Lower lobe of right lung (tissue), 2 donors: ENCODE measurements at regions not wholly inside any gene's neighbourhood (a gene's known extent, or its start where the extent isn't known, plus 50 kb on each side); places are given as distances from the start of the nearest gene placed in this dataset.

ENCODE experiments used
- ATAC-seq, 2 donors: fragments of 200-7000 bp; cut with Tn5 transposase; one replicate each; pipeline ENCODE4 v1.9.1; 2020 to 2022; ENCODE audit warnings: mild to moderate bottlenecking in 2 of 2, moderate library complexity in 2 of 2
- DNase-seq: peaks from one replicate; pipeline ENCODE4 v3.0.0-alpha.2; 2020
- H3K27ac ChIP-seq: fragments of 200-600 bp; one replicate; pipeline ENCODE4 v1.8.0; 2022
- H3K27me3 ChIP-seq: fragments of 200-600 bp; one replicate; pipeline ENCODE4 v1.8.0; 2022; ENCODE audit warnings: low read depth
- H3K36me3 ChIP-seq: fragments of 200-600 bp; one replicate; pipeline ENCODE4 v1.8.0; 2022; ENCODE audit warnings: mild to moderate bottlenecking
- H3K4me1 ChIP-seq: fragments of 200-600 bp; one replicate; pipeline ENCODE4 v1.8.0; 2022
- H3K4me3 ChIP-seq: fragments of 200-600 bp; one replicate; pipeline ENCODE4 v1.8.0; 2022; ENCODE audit warnings: mild to moderate bottlenecking
- H3K9me3 ChIP-seq: fragments of 200-600 bp; one replicate; pipeline ENCODE4 v1.8.0; 2022
- intact Hi-C: fragments of 100-400 bp; cut with DNase I; formaldehyde crosslinking; loops from one replicate; pipeline ENCODE4 v1.11.0; 2022
- TF ChIP-seq, protein P1 (sequence below): fragments of 200-600 bp; IDR thresholded peaks from one replicate; pipeline ENCODE4 v1.8.0; 2022; ENCODE audit warnings: antibody characterized with exemption, mild to moderate bottlenecking
- donor health status: DM: no; HTN: yes; CAD: no; lungs with severe emphysema.

DNA sequence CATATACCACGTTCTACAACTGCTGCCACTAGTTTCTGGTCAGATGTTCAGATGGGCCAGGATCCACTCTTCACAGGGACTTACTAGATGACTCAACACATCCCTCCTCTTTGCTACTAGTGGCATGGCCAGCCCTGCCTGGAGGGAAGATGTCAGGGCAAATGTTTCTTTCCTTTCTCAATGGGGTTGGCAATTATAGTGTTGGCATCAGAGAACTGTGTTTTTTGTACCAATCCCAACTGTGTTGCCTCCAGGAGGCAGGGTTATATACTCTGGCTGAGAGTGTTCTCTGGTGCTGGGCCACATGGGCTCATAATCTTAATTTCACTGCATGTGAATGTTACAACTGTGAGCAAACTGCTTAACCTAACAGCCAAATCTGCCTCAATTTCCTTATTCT is 69.9 kb upstream of the AVPR1A start:
- H3K9me3 ChIP-seq = no peaks in the 10 kb centered on the region
- H3K27me3 ChIP-seq = no peaks in the 10 kb centered on the region
- H3K27ac ChIP-seq = no peak overlapping the region
- no peak overlapping the region for H3K4me3 ChIP-seq
- intact Hi-C loops = no loop called here
- no peak for DNase-seq
- TF ChIP-seq, protein P1, sequence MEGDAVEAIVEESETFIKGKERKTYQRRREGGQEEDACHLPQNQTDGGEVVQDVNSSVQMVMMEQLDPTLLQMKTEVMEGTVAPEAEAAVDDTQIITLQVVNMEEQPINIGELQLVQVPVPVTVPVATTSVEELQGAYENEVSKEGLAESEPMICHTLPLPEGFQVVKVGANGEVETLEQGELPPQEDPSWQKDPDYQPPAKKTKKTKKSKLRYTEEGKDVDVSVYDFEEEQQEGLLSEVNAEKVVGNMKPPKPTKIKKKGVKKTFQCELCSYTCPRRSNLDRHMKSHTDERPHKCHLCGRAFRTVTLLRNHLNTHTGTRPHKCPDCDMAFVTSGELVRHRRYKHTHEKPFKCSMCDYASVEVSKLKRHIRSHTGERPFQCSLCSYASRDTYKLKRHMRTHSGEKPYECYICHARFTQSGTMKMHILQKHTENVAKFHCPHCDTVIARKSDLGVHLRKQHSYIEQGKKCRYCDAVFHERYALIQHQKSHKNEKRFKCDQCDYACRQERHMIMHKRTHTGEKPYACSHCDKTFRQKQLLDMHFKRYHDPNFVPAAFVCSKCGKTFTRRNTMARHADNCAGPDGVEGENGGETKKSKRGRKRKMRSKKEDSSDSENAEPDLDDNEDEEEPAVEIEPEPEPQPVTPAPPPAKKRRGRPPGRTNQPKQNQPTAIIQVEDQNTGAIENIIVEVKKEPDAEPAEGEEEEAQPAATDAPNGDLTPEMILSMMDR = no peak
- no peaks in the 10 kb centered on the region for H3K36me3 ChIP-seq
- H3K4me1 ChIP-seq = no peaks in the 10 kb centered on the region
- ATAC-seq = no peak

DNA sequence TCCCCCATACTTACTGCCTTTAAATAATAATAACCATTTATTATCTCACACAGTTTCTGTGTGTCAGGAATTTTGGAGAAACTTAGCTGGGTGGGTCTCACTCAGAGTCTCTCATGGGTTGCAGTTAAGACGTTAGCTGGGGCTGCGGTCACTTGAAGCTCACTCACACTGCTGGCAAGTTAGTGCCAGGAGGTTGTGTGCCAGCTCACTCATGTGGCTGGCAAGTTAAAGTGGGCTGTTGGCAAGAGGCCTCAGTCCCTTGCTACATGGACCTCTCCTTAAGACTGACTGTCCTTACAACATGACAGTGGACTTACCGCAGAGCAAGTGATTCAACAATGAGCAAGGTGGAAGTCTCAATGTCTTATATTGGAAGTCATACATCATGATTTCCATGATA is 61.3 kb upstream of the AVPR1A start:
- intact Hi-C loops = no loop called here
- TF ChIP-seq, protein P1 = no peak
- ATAC-seq = no peak

DNA sequence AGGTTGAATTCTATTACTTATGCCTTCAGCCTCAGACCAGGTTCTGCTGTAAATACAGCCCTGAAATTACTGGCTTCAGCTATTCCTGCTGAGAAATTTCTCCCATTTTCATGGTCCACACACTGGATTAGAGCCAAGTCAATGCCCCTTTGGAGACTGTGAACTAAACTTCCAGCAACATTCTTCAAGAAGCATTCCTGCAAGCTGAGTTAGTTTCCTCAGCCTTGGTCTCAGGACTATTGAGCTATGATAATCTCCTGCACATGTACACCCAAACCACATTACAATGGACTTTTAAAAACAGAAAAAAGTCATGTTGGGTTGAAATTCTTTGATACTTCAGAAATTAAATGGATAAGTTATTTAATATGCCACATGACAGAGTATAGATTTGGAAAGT is 58.0 kb upstream of the AVPR1A start:
- TF ChIP-seq, protein P1 = no peak
- Histone ChIP-seq H3K27me3 (no peaks in the 10 kb centered on the region), H3K4me3 (no peak overlapping the region), H3K27ac (no peak overlapping the region), H3K4me1 (no peaks in the 10 kb centered on the region), H3K36me3 (no peaks in the 10 kb centered on the region), H3K9me3 (no peaks in the 10 kb centered on the region)
- ATAC-seq (no peak), DNase-seq (no peak)
- intact Hi-C loops = no loop called here

More for the DNA sequence above, 61.3 kb upstream of the AVPR1A start:
- Histone ChIP-seq H3K27ac (no peak overlapping the region), H3K36me3 (no peaks in the 10 kb centered on the region), H3K4me3 (no peak overlapping the region), H3K9me3 (no peaks in the 10 kb centered on the region), H3K4me1 (no peaks in the 10 kb centered on the region), H3K27me3 (no peaks in the 10 kb centered on the region)
- no peak for DNase-seq

DNA sequence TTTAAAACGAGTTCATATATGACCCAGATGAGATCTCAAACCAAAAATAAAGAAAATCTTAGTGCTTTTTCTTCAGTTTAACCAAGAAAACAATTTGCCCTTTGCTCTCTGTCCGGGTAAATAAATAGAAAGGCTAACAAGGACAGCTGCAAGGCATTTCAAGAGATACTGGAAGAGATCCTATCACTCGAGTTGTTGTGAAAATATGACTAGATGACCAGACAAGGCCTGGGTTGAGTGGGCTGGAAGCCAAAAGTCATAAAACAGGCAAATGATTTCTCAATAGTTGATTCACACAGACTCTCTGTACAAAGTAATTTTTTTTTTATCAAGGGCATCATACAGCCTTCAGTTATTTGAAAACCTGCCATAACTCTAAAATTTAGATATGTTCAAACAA is 55.9 kb upstream of the AVPR1A start:
- DNase-seq (no peak), ATAC-seq (no peak)
- Histone ChIP-seq H3K36me3 (no peaks in the 10 kb centered on the region), H3K27me3 (no peaks in the 10 kb centered on the region), H3K4me1 (no peaks in the 10 kb centered on the region), H3K9me3 (no peaks in the 10 kb centered on the region), H3K4me3 (no peak overlapping the region), H3K27ac (no peak overlapping the region)
- intact Hi-C loops = no loop called here
- TF ChIP-seq, protein P1 = no peak

DNA sequence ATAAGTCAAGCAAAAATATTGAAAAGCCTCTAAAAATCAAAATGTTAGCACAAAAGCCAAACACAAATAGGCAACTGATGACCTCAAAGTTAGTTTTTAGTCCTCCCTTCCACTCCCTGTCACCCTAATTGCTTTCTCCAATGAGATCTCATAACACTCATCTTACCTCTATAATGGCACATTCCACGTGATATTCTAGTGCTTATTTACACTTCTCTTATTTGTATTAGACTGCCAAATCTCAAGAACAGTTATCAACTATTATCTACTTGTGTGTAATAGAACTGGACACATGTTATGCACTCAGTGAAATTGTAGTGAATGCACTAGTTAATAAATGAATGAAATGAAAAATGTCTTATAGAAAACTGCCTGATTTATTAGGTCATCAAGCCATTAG is 55.5 kb upstream of the AVPR1A start:
- DNase-seq = no peak
- intact Hi-C loops = no loop called here
- Histone ChIP-seq H3K27ac (no peak overlapping the region), H3K9me3 (no peaks in the 10 kb centered on the region), H3K27me3 (no peaks in the 10 kb centered on the region), H3K36me3 (no peaks in the 10 kb centered on the region), H3K4me1 (no peaks in the 10 kb centered on the region), H3K4me3 (no peak overlapping the region)
- TF ChIP-seq, protein P1 = no peak
- ATAC-seq = no peak
